ENCODE measurements at regions not wholly inside any gene's neighbourhood (a gene's known extent, or its start where the extent isn't known, plus 50 kb on each side); places are given as distances from the start of the nearest gene placed in this dataset.

DNA sequence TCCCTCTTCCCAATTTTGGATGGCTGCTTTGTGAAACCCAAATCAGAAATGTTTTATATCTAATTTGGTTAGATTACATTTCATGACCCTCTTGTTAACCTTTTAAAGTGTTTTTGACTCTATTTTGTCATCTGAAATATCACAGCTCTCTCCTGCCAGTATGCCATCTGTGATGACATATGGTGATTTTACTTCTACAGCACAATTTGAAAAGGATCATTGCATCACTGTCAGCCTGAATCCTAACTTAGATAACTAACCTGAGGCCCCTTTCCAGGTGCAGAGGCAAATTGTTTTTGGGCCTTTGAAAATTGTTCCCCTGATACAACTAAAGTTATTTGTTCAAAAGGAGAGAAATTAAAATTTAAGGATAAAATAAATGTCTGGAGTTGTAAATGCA lies 1023.4 kb upstream of the LRRTM1 start:
- ChIA-PET POLR2A (no interaction called here), CTCF (interaction anchor here (1.0 kb wide), 1 partner anchor 123 kb away, joined by 3 read pairs; no protein-coding TSS in a partner anchor)
- DNase-seq (ENCODE audit: extremely low spot score): no peak
- TF ChIP-seq, protein P1, sequence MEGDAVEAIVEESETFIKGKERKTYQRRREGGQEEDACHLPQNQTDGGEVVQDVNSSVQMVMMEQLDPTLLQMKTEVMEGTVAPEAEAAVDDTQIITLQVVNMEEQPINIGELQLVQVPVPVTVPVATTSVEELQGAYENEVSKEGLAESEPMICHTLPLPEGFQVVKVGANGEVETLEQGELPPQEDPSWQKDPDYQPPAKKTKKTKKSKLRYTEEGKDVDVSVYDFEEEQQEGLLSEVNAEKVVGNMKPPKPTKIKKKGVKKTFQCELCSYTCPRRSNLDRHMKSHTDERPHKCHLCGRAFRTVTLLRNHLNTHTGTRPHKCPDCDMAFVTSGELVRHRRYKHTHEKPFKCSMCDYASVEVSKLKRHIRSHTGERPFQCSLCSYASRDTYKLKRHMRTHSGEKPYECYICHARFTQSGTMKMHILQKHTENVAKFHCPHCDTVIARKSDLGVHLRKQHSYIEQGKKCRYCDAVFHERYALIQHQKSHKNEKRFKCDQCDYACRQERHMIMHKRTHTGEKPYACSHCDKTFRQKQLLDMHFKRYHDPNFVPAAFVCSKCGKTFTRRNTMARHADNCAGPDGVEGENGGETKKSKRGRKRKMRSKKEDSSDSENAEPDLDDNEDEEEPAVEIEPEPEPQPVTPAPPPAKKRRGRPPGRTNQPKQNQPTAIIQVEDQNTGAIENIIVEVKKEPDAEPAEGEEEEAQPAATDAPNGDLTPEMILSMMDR (IDR thresholded peaks at IDR 0.05; ENCODE audit: control extremely low read depth, extremely low read depth, low read depth, missing control alignments): no peak

GRCh38 chr2:81324046-81324445 lies 1019.5 kb upstream of the LRRTM1 start:
- TF ChIP-seq, protein P1 (IDR thresholded peaks at IDR 0.05; ENCODE audit: control extremely low read depth, extremely low read depth, low read depth, missing control alignments): no peak
- no peak for DNase-seq (ENCODE audit: extremely low spot score)
- CTCF ChIA-PET: interaction anchor here (1.6 kb wide), 1 partner anchor 14 kb away, joined by 3 read pairs; no protein-coding TSS in a partner anchor
- POLR2A ChIA-PET: no interaction called here

DNA sequence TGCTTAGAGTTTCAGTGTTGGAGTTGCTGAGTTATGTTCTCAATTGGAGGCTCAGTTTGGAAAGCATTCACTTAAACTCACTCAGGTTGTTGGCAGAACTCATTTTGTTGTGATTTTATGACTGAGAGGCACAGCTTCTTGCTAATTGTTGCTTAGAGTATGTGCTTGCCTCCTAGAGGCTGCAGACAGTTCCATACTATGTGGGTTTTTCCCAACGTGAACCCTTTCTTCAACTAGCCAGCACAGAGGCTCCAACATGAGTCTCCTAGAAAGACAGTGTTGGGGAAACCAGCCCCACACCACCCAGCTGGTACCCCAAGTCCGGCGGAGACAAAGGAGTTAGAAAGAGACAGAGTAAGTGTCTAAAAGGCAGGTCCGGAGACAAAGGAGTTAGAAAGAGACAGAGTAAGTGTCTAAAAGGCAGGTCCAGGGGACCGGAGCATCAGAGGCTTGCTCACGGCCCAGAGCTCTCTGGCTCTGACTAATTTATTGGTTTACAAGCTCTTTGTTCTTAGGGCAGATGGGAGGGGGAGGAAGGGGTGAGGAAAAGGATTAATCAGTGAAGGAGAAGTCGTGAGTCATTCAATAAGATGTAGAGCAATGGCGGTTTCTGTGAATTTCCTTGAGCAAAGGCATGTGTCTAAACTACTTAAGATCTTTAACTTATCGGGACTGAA lies 999.7 kb upstream of the LRRTM1 start:
- POLR2A ChIA-PET: no interaction called here
- DNase-seq (ENCODE audit: extremely low spot score): no peak
- TF ChIP-seq, protein P1 (IDR thresholded peaks at IDR 0.05; ENCODE audit: control extremely low read depth, extremely low read depth, low read depth, missing control alignments): no peak
- CTCF ChIA-PET: no interaction called here

DNA sequence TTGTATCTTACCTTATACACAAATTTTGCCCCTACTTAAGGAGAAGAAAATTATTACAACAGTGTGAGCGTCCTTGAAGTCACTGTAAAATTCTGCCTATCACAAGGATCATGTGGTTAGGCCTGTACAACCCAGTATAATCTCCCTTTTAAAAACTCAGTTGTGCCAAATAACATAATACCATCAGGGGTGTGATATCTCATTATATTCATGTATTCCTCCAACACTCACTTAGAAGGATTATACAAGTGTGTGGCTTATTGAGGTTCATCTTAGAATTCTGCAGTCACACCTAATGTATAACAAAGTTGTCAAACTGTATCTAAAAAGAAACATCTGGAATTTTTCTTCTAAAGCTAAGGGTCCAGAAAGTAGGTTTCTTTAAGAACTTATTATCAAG lies 998.8 kb upstream of the LRRTM1 start:
- TF ChIP-seq, protein P1 (IDR thresholded peaks at IDR 0.05; ENCODE audit: control extremely low read depth, extremely low read depth, low read depth, missing control alignments): no peak
- POLR2A ChIA-PET: no interaction called here
- CTCF ChIA-PET: no interaction called here
- DNase-seq (ENCODE audit: extremely low spot score): no peak

GRCh38 chr2:81299841-81300240 lies 995.3 kb upstream of the LRRTM1 start:
- ChIA-PET CTCF (no interaction called here), POLR2A (no interaction called here)
- TF ChIP-seq, protein P1 (IDR thresholded peaks at IDR 0.05; ENCODE audit: control extremely low read depth, extremely low read depth, low read depth, missing control alignments): no peak
- DNase-seq (ENCODE audit: extremely low spot score): no peak

- DNase-seq (ENCODE audit: extremely low spot score): no peak
- ChIA-PET CTCF (interaction anchor here (1.2 kb wide), 1 partner anchor 13 kb away, joined by 3 read pairs; no protein-coding TSS in a partner anchor), POLR2A (no interaction called here)
- TF ChIP-seq, protein P1 (IDR thresholded peaks at IDR 0.05; ENCODE audit: control extremely low read depth, extremely low read depth, low read depth, missing control alignments): no peak
Measured at GRCh38 chr2:81290846-81291245, 986.3 kb upstream of the LRRTM1 start.
